HPDE6-E6E7 (cell line): ENCODE measurements at regions not wholly inside any gene's neighbourhood (a gene's known extent, or its start where the extent isn't known, plus 50 kb on each side); places are given as distances from the start of the nearest gene placed in this dataset.

Source experiments
- DNase-seq: peaks from one replicate; pipeline ENCODE4 v3.0.0; 2011; ENCODE audit warnings: missing footprints; ENCODE audit errors: extremely low spot score

DNA sequence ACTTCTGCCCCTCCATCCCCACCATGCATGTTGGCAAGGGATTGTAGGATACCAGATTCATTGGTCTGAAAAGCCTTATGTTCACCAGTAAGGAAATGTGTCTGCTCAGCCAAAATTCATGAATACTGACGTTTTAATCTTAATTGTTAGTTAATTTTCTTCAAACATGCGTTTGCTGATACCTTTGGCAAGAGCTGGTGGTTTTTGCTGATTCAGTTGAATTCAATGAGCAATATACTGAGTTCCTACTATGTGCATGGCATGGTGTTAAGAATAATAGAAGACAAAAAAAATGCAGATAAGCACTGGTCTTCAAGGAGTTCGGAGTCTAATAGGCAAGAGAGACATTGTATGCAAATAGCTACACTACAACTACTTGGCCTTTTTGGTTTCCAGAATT, 811.6 kb downstream of the BCL11A start:
- no peak for DNase-seq

DNA sequence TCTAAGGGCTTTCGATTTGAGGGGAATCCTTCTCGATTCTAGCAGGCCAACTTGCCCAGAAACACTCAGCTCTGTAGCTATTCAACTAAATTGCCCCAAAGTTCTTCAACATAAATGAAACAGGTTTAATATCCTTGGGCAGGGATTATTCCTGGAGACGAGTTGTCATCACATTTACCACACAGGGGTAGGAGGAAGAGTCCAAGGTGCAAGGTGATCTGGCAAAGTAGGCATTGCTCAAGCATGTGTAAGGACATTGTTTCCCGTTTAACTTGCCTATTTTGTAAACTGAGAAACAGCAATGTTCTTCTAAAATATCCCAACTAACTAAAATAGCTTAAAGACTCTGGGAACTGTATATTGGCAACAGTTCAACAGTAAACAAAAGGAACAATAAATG, 814.3 kb downstream of the BCL11A start:
- no peak for DNase-seq

DNA sequence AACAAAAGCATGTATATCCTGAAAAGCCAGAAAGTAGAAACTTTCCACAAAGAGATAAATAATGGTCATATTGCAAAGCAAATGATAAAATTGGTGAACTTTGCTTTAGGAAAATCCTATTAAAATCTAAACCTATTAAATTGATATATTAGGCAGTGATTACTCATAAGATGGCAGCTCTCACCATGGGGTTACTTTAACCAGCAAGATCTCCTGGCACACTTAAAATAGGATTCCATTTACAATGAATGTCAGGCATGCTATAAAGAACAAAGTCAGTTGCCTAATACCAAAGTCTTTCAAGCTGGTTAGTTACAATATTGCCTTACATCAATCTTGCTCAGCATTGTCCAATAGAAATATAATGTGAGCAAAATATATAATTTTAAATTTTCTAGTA, 816.2 kb downstream of the BCL11A start:
- no peak for DNase-seq

DNA sequence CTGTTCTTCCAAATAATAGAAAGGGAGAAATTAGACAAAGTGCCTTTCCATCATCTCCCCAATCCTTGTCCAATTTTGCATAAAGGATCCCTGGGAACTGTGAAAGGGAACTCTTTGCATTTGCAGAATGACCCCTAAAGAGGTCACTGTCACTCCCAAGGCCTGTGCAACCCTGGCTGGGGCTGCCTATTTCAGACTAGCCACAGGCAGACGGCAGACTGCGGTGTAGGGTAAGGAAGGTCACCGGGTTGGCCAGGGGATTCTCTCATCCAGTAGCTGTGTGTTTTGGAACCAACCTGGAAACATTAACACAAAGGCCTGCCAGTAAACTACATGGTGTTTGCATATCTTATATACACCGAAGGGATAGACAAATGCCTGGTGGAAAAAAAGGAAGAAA, 818.7 kb downstream of the BCL11A start:
- no peak for DNase-seq

DNA sequence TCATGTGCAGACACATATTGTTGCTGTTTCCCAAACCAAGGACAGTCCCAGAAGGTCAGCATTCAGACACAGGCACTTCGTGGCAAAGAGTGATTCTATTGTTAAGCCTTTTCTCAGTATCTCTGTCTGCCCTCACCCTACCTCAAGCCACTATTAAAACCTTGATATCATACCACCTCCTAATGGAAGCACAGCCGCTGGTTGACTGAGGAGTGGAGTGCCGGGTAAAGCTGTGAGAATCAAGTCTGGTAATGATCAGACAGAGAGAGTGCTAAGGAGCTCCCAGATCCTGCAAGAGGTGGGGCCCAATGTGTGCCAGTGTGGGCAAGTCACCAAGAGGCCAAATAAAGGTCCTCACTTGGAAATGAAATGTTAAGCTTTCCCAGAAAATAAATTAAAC, 819.5 kb downstream of the BCL11A start:
- no peak for DNase-seq

DNA sequence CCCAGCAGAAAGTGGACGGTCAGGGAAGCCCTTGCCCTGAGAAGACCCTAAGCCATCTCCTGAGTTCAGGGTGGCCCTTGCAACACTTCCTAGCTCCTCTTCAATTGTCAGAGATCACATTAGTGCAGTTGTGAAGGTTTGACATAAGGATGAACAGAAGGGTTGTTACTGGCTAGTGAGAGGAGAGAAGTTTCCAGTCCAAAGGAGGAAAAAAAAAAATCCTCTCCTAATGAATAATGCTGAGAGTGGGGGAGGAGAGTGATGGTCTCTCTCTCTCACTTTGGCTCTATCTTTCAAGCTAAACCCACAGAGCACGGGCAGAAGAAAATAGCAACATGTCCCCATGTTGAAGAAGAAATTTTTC, 819.9 kb downstream of the BCL11A start:
- no peak for DNase-seq

DNA sequence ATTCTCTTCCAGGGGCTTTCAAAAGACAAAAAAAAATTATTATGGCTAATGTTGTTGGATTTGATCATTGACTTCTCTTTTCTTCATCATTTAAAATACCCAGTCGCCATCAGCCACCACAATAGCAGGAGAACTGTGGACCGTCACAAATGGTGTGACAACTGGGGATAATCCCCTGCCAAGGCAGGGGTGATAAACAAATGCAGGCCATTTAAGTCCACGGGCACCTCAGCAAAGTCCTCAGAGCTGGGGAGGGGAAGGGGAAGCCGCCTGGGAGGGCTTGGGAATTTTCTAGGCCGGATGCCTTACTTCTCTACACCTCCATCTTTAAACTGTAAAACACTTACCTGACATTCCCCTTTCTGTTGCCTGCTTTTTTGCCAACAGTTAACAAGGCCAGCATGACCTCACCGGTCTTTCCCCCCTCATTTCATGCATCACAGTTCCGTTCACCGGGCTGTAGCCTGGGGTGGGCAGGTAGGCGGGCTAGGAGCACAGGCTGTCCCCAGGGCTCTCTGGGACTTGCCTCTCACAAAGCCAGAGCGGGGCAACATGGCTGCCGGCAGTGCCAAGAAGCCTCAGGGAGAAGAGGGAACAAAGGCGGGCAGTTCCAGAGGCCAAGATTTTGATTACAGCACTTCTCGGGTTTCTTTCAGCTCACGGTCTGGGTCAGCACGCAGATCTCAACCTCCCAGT, 820.4 kb downstream of the BCL11A start:
- no peak for DNase-seq

DNA sequence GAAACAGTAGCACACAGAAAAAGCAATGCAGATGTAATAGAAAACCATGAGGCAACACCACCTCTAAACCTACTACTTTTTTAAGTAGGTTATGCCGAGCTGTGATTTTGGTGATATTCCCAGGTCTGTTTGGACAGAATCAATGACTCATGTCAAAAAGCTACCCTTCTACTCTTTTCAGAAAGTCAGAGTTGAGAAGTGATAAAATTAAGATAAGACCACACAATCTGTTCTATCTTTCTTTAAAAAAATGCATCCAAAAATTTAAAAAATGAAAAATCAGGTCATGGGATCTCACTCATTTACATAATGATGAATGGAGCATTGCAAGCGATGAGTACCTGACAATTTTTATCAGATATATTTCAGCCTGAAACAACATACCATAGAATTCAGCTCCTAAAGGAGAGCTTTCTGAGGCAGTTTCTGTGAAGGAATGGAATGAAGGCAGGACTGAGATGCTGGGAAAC, 826.3 kb downstream of the BCL11A start:
- DNase-seq: no peak

DNA sequence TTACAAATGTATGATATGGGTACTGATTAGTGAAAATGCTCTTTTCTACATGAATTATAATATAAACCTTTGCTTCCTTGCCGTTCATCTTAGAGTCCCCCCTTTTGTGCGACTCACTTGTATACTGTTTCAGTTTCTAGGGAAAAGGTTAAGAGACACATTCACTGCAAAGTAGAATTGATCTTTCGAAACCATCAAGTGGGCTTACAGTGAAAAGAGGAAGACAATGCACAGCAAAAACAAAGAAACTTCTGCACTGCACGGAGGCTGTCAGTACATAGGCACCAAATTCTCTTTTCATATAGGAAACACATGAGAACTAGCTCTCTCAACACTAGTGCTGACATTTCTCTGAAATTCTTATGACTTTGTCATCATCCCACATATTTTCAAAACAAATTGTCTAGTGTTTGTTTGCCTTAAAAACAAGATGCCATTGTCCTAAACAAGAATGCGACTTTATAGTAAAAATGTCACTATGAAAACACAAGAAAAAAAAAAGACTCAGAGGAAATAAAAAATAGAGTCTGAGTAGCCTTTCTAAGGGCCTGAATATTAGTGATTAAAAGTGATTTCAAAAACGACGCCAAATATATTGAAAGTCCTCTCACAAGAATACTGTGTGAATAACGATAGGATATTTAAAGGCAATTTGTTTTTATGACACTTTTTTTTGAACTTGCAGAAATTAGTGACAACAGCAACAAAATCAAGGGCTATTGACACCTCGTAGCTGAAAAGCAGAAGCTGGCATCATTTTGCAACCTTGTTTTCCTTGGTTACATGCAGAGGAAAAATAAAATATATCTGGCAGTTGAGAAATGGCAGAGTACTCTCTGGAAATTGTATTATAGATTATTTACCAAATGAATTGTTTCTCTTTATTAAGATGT, 827.0 kb downstream of the BCL11A start:
- no peak for DNase-seq

DNA sequence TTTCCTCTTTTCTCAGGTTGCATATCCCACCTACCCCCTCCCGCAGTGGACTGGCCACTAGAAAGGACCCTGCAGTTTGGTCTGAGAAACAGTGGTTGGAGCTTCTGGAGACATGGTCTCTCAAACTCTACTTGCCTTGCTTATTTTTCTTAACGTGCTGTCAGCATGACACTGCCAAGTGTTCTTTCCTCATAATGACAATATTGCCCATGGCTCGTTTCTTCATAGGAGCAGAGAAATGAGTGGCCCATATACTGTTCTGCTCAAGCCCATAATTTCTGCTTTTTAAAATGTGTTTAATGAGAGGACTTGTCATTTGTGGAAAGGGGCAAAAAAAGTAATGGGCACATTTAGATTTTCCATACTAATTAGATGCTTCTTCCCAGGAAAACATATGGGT, 828.7 kb downstream of the BCL11A start:
- no peak for DNase-seq

DNA sequence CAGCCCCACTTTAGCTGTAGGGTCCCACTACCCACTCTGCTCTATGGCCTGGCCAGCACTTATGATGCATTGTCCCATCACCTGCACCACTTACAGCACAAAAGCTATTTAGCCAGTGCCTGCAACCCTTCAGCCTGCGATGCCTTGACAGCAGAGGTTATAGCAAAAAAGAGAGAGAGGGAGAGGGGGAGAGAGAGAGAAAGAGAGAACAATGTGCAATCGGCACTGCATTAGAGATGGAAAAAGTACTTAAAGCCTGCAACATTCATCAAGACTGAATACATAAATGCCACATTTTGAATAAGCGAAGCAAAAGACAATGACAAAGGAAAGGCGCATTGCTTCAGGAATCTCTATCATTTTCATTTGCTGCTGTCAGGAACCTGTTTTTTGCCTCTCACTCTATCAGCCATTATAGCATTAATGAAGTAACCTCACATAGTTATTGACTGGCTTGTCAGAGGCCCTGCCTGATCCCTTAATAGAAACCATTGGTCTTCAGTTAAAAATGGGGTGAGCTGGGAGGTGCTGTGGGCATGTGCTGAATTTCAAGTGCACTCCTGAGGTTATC, 833.1 kb downstream of the BCL11A start:
- no peak for DNase-seq

DNA sequence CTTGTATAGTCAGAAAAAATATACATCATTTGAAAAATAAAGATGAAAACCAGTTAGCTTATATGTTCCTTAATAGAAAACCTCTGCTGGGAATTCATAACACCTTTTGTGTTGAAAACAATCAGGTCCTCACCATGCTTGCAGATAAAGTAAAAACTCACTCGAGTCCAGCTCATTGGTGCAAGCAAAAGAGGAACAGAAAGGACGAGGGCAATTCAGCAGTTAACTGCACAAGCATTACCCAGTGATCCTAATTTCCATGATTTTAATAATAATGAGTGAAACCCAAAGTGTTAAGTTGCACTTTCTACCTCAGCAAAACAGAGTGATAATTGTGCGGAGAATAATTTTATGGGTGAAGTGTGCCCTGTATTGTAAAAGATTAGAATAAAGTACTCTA, 839.9 kb downstream of the BCL11A start:
- DNase-seq: no peak

DNA sequence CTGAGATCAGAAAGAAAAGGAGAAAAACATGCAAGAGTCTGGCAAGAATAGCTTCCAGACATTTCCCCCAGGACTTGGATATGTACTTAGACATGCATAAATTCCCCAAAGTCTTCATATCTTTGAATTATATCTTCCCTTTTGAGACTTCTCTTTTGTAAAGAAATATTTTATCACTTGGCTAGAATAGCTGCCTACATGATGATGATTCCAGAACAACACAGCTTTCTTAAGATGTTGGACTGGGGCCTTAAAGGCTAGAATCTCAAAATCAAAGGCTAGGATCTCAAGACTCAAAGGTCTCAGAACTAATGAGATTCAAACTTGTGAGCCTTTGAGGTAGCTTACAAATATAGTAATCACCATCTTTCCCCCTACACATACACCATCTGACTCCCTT, 842.3 kb downstream of the BCL11A start:
- DNase-seq: no peak

DNA sequence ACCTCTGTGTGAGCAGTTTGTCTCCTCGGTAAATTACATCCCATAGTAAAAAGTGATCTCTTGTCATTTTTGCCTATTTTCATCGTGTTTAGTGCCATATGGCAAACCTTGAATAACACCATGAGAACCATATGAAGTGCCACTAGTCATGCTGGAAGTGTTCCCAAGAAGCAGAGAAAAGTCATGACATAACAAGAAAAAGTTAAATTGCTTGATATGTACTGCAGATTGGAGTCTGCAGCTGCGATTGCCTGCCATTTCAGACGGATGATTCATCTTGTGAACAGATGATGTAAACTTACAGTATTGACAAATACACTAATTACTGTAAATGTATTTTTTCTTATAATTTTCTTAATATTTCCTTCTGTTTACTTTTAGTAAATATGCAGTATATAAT, 846.7 kb downstream of the BCL11A start:
- no peak for DNase-seq

DNA sequence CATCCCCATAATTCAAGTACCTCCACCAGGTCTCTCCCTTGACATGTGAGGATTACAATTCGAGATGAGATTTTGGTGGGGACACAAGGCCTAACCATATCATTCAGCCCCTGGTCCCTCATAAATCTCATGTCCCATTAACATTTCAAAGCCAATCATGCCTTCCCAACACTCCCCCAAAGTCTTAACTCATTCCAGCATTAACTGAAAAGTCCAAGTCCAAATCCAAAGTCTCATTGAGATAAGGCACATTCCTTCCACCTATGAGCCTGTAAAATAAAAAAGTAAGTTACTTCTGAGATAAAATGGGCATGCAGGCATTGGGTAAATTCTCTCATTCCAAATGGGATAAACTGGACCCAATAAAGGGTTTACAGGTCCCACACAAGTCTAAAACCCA, 849.7 kb downstream of the BCL11A start:
- no peak for DNase-seq

DNA sequence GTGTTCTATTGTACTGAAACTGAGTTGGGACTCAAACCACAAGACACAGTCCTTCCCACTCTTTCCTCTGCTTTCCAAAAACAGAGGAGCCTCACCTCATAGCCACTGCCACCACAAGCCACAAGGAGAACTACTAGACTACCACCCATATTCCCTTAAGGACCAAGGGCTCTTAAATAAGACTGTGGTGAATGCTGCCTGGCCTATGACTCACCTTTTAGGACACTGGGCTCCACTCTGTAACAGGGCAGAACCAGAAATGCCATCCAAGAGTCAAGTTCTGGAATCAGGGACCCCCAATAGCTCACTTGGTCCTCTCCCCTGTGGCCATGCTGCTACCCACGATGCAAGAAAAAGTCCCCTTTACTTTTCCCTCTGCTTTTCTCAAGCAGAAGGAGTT, 851.4 kb downstream of the BCL11A start:
- DNase-seq: no peak

DNA sequence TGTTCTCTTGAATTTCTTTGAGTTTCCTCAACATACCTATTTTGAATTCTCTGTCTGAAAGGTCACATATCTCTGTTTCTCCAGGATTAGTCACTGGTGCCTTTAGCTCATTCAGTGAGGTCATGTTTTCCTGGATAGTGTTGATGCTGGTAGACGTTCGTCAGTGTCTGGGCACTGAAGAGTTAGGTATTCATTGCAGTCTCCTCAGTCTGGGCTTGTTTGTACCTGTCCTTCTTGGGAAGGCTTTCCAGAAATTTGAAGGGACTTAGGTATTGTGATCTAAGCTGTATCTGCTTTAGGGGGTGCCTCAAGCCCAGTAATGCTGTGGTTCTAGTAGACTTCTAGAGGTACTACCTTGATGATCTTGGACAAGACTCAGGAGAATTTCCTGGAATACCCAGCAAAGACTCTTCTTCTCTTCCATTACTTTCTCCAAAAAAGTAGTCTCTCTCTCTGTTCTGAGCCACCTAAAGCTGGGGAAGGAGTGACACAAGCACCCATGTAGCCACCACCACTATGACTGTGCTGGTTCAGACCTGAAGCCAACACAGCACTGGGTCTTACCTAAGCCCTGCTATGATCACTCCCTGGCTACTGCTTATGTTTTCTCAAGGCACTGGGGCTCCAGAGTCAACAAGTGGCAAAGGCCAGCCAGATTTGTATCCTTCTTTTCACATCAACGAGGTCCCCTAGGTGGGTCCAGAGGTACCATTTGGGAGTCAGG, 852.0 kb downstream of the BCL11A start:
- DNase-seq: no peak

DNA sequence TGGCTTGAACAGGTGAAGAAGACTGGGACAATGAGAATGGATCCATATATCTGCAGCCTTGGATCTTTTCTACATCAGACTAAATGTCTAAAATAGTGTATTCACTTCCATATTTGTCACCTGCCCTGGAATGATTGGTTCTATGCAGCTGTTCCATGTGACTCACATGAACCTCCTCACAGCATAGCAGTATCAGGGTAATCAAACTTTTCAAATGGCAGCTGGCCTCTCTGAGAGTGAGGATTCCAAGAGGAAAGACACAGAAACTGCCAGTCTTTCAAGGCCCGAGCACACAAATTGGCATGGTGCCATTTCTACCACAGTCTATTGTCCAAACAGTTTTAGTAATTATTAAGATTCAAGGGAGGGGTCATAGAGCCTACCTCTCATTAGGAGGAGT, 859.3 kb downstream of the BCL11A start:
- DNase-seq: no peak

DNA sequence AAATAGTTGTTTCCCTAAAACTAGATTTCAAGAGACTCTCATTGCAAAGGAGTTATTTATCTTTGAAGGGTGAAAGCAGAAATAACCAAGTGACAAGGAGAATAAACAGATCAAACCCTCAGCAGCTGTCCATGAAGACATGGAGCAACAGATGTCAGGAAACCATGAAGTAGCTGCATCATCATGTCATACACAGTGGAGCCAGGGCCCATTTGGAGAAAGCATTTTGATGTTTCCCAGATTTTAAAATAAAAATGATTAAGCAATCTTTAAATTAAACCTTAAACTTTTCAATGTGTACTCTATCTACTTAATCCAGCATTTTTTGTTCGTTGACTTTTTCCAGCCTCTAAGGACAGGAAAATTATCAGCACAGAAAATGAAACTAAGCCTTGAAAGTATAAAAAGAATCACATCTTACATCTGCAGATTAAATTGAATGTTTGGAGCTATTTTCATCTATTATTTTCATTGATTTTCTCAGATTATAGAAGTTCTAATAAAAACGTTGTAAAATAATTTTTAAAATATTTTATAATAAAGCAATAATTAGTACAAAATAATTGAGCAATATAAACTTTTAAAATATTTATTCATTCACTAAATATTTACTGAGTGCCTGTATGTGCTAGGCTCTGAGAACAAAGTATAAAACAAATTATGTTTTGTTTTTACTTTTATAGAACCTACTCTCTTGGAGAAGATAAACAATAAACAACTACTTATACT, 860.1 kb downstream of the BCL11A start:
- DNase-seq: no peak

DNA sequence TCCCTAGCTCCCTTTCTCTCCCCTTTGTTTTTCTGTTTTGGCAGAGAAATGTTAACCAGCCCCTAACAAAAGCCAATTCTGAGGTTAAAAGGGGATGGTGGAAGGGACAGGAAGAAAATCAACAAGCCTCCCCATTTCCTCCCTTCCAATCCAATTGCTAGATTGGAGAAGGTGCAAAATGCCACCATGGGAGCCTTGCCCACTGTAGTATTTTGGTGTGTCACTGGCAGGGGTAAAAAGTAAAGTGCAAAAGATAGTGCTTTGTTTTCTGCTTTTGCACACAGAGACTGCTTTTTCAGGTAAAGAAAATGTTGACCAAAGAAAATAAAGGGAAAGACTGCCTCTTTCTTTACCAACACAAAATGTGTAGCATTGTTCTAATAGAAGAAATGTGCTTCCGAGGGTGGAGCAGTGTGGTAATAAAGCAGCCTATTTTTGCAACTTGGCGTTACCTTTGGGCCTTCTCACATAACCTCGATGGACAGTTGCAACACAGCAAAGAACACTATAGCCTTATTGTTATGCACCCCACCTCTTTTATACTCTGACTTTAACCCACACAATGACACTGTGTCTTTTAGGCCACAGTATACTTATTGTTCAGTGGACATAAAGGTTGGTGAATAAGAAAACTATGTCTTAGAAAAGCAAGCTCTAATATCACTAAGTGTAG, 861.8 kb downstream of the BCL11A start:
- no peak for DNase-seq

DNA sequence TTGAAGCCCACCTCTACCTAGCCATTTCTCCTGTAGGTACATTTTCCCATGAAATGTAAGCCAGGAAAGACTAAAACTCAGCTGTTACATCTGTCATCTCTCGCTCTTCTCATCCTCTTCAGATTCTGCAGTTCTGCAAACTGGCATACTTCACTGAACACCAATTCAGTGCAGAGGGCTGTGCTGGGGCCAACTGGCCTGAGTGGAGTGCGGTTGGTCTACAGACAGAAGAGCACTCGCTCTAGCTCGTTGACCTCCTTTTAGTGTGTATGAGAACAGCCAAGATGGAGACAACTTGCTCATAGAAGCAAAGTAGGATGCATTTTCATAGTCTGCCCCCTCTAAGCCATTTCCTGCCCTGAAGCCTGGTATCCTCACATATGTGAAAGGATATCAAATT, 862.6 kb downstream of the BCL11A start:
- DNase-seq: no peak
